ENCODE measurements at regions not wholly inside any gene's neighbourhood (a gene's known extent, or its start where the extent isn't known, plus 50 kb on each side); places are given as distances from the start of the nearest gene placed in this dataset.

DNA sequence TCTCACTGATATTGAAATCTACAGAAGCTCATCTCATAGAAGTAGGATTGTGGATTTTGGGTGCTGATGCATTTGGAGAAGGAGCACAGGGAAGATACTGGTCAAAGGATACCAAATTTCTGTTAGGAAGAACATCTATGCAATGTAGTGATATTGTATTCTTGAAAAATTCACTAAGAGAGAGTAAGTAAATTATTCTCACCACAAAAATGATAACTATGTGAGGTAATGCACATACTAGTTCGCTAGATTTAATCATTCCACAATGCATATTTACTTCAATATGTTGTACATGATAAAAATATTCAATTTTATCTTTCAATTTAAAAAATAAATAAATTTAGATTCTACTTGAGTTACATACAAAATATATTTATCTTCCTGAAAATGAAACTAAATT lies 2040.5 kb upstream of the C9orf72 start:
- no peak for TF ChIP-seq POLR2A (IDR thresholded peaks at IDR 0.05)
- TF ChIP-seq, protein P1, sequence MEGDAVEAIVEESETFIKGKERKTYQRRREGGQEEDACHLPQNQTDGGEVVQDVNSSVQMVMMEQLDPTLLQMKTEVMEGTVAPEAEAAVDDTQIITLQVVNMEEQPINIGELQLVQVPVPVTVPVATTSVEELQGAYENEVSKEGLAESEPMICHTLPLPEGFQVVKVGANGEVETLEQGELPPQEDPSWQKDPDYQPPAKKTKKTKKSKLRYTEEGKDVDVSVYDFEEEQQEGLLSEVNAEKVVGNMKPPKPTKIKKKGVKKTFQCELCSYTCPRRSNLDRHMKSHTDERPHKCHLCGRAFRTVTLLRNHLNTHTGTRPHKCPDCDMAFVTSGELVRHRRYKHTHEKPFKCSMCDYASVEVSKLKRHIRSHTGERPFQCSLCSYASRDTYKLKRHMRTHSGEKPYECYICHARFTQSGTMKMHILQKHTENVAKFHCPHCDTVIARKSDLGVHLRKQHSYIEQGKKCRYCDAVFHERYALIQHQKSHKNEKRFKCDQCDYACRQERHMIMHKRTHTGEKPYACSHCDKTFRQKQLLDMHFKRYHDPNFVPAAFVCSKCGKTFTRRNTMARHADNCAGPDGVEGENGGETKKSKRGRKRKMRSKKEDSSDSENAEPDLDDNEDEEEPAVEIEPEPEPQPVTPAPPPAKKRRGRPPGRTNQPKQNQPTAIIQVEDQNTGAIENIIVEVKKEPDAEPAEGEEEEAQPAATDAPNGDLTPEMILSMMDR (IDR thresholded peaks at IDR 0.05) = no peak

Measured in right lobe of liver (tissue), 4 donors.